ENCODE measurements at regions not wholly inside any gene's neighbourhood (a gene's known extent, or its start where the extent isn't known, plus 50 kb on each side); places are given as distances from the start of the nearest gene placed in this dataset.

DNA sequence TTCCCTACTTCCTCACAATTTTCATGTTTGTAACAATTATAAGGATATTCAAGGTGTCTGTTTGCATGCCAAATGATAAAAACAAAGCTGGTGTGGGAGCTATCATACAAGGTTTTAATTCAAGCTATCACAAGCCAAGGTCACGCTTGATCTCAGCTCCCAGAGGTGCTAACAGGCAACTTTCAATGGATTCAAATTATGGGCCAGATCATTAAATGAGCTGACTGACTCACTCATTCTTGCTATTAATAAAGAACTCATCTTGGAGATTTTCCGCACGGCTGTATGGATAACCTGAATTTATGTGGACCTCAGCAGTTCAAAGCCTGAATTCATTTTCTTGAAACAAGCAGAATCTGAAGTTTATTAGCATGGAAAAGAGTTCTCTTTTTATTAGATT, 267.3 kb upstream of the CDH6 start:
- H3K36me3 Mint-ChIP-seq = no peaks in the 10 kb centered on the region
- POLR2A ChIA-PET = no interaction called here
- no peak overlapping the region for H3K27ac Mint-ChIP-seq
- H3K27me3 Mint-ChIP-seq = no peaks in the 10 kb centered on the region
- no peaks in the 10 kb centered on the region for H3K9me3 Mint-ChIP-seq
- ATAC-seq (ENCODE audit: low read depth) (no peak), DNase-seq (no peak)
- no peak overlapping the region for H3K4me3 Mint-ChIP-seq
- no peaks in the 10 kb centered on the region for H3K4me1 Mint-ChIP-seq

DNA sequence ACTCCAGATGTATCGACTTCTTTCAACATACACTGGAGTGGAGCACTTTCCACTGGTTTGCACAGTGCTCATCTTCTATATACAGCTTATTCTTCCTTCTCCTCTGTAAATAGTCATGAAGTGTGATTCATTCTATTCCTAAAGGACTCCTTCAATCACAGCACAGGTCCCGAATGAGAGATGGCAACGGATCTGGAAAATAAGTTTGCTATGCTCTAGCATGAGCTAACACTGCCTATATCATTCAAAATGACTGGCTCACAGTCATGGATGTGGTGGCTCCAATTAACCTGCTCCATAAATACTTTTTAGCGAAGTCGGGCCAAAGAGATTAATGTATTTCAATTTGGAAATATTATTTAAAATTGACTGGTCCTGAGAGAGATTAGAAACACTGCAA, 272.1 kb upstream of the CDH6 start:
- Mint-ChIP-seq H3K27me3 (no peaks in the 10 kb centered on the region), H3K4me1 (no peaks in the 10 kb centered on the region), H3K4me3 (no peak overlapping the region), H3K9me3 (peaks cover 2% of the 10 kb centered on the region), H3K36me3 (no peaks in the 10 kb centered on the region), H3K27ac (no peak overlapping the region)
- POLR2A ChIA-PET = no interaction called here
- DNase-seq (no peak), ATAC-seq (ENCODE audit: low read depth) (no peak)

DNA sequence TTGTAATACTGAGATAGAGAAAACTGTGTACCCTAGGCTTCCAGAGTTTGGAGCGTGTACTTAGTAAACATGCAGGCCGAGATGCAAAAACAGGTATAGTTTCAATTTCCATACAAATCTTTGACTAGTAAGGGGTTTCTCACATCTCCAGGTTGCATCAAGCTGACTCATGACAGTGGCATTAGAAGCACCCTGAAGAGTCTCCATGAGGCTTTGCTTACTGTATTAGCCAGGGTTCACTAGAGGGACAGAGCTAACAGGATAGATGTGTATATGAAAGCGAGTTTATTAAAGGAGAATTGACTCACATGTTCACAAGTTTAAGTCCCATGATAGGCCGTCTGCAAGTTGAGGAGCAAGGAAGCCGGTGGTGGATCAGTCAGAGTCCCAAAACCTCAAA, 275.3 kb upstream of the CDH6 start:
- ATAC-seq (ENCODE audit: low read depth) = no peak
- Mint-ChIP-seq H3K4me3 (no peak overlapping the region), H3K27ac (no peak overlapping the region), H3K4me1 (no peaks in the 10 kb centered on the region), H3K36me3 (no peaks in the 10 kb centered on the region), H3K27me3 (no peaks in the 10 kb centered on the region), H3K9me3 (peaks cover 2% of the 10 kb centered on the region)
- POLR2A ChIA-PET = no interaction called here
- DNase-seq = no peak

DNA sequence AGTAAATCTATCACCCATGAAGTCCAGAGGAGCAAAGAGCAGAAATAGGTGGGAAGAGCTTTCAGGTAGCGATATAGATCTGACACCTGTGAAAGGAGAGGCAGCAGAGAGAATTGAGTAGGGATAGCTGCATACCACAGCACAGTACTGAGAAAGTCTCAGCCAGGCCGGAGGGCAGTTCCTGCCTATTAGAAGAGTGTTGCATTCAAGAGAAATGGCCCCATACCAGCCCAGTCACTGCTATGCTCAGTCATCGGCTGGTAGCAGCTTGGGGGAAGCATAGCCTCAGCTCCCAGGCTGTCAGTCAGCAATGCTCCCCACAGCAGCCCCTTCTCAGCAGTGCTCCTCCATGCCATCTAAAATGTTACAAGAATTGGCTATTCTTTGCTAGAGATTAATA, 285.1 kb upstream of the CDH6 start:
- H3K27me3 Mint-ChIP-seq = no peaks in the 10 kb centered on the region
- POLR2A ChIA-PET = no interaction called here
- DNase-seq (no peak), ATAC-seq (ENCODE audit: low read depth) (no peak)
- H3K4me1 Mint-ChIP-seq = no peaks in the 10 kb centered on the region
- no peak overlapping the region for H3K27ac Mint-ChIP-seq
- H3K9me3 Mint-ChIP-seq = peaks cover 1% of the 10 kb centered on the region
- H3K4me3 Mint-ChIP-seq = no peak overlapping the region
- no peaks in the 10 kb centered on the region for H3K36me3 Mint-ChIP-seq

DNA sequence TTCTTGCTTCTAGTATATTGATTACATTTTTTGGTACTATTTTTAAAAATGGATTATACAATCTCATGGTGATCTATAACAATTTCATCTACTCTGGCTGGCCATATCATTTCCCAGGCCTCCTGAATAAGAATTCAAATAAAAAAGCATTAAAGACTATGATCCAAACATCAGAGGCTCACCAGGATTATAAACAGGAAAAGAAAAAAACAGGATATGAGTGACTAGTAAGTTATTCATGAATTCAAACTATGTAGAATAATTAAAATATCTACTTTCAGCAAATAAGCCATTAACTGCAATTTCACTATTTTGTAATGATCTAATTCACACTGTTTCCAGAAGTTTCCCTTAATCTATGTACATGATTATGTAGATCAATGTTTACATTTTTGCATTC, 293.1 kb upstream of the CDH6 start:
- Mint-ChIP-seq H3K9me3 (no peaks in the 10 kb centered on the region), H3K27me3 (no peaks in the 10 kb centered on the region), H3K36me3 (no peaks in the 10 kb centered on the region), H3K4me1 (no peaks in the 10 kb centered on the region), H3K27ac (no peak overlapping the region), H3K4me3 (no peak overlapping the region)
- ATAC-seq (ENCODE audit: low read depth) (no peak), DNase-seq (no peak)
- POLR2A ChIA-PET = no interaction called here

DNA sequence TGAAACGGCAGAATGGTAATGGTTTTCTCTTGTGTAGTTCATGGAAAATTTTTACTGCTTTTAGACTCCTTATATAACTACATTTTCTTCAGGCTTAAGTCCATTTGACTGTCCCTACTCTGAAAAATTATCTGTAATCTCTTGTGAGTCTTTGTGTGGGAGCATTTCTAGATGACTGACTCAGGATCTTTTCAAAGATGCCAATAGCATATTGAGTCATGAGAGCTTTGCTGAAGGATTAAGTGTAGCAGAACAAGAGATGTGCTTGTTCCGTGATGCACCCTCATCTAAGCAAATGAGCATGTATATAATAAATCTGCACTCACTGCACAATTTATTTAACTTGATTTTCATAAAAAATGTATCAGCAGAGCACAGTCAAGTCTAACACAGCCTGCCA, 298.7 kb upstream of the CDH6 start:
- Mint-ChIP-seq H3K9me3 (no peaks in the 10 kb centered on the region), H3K27me3 (no peaks in the 10 kb centered on the region), H3K4me1 (no peaks in the 10 kb centered on the region), H3K27ac (no peak overlapping the region), H3K36me3 (no peaks in the 10 kb centered on the region), H3K4me3 (no peak overlapping the region)
- no peak for DNase-seq
- ATAC-seq (ENCODE audit: low read depth) = no peak
- POLR2A ChIA-PET = no interaction called here

DNA sequence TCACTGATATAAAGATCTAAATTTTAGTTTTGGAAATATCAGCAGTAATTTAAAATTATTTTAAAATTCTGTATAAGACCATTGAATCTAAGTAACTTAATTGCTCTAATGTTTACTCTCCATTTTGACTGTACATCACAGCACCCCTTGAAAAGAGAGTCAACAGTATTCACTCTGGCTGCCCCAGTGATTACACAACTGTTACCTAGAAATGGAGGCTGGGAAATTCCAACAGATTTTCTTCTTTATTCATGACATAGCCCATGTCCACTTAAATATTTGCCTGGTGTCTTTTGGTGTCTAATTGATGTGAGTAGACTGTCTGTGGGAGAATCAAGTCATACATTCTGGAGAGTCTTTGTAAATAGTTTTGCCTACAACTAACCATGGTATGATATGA, 301.8 kb upstream of the CDH6 start:
- H3K27me3 Mint-ChIP-seq = no peaks in the 10 kb centered on the region
- no peaks in the 10 kb centered on the region for H3K36me3 Mint-ChIP-seq
- no peaks in the 10 kb centered on the region for H3K4me1 Mint-ChIP-seq
- ATAC-seq (ENCODE audit: low read depth) (no peak), DNase-seq (no peak)
- no peak overlapping the region for H3K27ac Mint-ChIP-seq
- no peak overlapping the region for H3K4me3 Mint-ChIP-seq
- H3K9me3 Mint-ChIP-seq = no peaks in the 10 kb centered on the region
- POLR2A ChIA-PET = no interaction called here

DNA sequence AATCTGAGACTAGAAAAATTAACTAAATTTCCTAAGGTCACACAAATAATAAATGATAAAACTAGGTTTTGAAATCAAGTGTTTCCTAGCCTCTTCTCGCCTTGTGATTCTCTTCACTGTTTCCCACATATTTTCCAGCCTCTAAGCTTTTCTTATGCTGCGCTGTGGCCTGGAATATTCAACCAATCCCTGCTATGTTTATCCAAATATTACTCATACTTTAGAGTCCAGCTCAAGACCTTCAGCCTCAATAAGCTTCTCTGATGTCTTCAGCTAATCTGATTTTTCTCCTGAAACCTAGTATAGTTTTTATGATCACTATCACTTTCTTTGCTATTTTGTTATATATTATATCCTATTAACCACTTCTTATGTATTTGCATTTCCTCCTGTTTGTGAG, 303.1 kb upstream of the CDH6 start:
- ATAC-seq (ENCODE audit: low read depth) = no peak
- no peak overlapping the region for H3K27ac Mint-ChIP-seq
- no peaks in the 10 kb centered on the region for H3K4me1 Mint-ChIP-seq
- no peaks in the 10 kb centered on the region for H3K9me3 Mint-ChIP-seq
- no peaks in the 10 kb centered on the region for H3K27me3 Mint-ChIP-seq
- no peak for DNase-seq
- no peaks in the 10 kb centered on the region for H3K36me3 Mint-ChIP-seq
- no peak overlapping the region for H3K4me3 Mint-ChIP-seq
- POLR2A ChIA-PET = no interaction called here

DNA sequence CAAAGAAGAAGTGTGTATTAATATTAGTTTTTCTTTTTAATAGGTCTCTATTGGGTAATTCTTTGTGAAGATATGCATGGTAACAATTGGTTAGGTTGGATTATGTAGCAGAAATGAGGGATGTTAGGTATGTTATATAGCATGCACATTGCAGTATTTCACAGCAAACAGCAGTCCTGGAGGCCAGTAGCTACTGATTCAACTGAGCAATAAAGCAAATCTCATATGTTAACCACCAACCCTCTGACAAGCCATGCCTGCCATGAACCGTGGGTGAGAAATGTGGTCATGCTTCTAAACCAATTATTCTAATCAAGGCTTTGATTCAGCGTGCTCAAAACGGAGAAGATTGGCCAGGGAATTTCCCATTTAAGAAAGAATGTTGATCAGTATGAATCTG, 313.0 kb upstream of the CDH6 start:
- DNase-seq (no peak), ATAC-seq (ENCODE audit: low read depth) (no peak)
- H3K27ac Mint-ChIP-seq = no peak overlapping the region
- no peaks in the 10 kb centered on the region for H3K36me3 Mint-ChIP-seq
- POLR2A ChIA-PET = no interaction called here
- H3K27me3 Mint-ChIP-seq = no peaks in the 10 kb centered on the region
- no peak overlapping the region for H3K4me3 Mint-ChIP-seq
- H3K4me1 Mint-ChIP-seq = no peaks in the 10 kb centered on the region
- peaks cover 7% of the 10 kb centered on the region for H3K9me3 Mint-ChIP-seq

DNA sequence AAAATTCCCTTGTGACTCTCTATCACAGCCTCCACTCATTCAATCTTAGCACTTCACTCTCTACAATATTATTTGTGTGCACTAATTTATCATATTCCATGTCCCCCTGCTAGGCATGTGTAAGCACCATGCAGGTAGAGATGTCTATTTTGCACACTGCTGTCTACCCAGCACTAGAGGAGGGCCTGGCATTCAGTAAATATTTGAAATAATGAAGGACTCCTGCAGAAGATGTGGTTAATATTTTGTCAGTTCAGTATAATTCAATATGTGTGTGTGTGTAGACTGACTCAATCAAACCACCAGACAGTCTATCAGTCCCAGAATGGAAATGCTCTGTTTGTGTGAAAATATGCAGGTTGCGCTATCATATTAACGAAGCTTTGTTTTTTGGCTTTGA, 313.6 kb upstream of the CDH6 start:
- Mint-ChIP-seq H3K27me3 (no peaks in the 10 kb centered on the region), H3K36me3 (no peaks in the 10 kb centered on the region), H3K4me1 (no peaks in the 10 kb centered on the region), H3K4me3 (no peak overlapping the region), H3K9me3 (peaks cover 7% of the 10 kb centered on the region), H3K27ac (no peak overlapping the region)
- DNase-seq = no peak
- ATAC-seq (ENCODE audit: low read depth) = no peak
- POLR2A ChIA-PET = no interaction called here

DNA sequence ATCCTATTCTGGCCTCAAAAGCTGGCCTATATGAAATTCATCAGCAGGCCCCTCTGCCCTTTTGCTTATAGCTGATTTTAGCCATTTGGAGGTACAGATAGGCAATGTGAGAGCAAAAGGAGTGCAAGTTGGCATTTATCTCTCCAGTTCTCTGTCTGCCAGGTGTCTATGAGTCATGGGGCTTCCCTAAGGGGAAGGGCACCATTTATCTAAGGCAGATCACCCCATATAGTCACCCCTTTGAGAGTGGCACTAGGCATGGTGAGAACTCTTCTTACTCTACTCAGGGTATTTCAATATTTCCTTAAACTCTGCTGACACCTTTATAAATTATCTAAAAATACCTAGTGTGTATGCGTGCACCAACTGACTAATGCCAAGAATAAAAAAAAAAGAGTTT, 314.7 kb upstream of the CDH6 start:
- Mint-ChIP-seq H3K27me3 (no peaks in the 10 kb centered on the region), H3K4me3 (no peak overlapping the region), H3K9me3 (peaks cover 3% of the 10 kb centered on the region), H3K36me3 (no peaks in the 10 kb centered on the region), H3K27ac (no peak overlapping the region), H3K4me1 (no peaks in the 10 kb centered on the region)
- ATAC-seq (ENCODE audit: low read depth) = no peak
- POLR2A ChIA-PET = no interaction called here
- DNase-seq = no peak

DNA sequence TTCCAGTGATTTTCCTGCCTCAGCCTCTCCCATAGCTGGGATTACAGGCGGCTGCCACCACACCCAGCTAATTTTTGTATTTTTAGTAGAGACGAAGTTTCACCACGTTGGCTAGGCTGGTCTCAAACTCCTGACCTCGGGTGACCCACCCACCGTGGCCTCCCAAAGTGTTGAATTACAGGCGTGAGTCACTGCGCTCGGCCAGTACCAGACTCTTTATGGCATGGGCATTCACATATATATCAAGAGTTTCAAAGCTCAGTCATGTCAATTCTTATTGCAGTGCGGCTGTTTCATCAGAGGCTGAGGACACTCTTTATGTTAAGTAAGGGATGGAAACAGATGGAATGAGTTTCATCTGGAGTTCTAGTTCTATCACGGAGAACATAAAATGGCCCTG, 315.2 kb upstream of the CDH6 start:
- no peak overlapping the region for H3K4me3 Mint-ChIP-seq
- no peaks in the 10 kb centered on the region for H3K36me3 Mint-ChIP-seq
- peaks cover 3% of the 10 kb centered on the region for H3K9me3 Mint-ChIP-seq
- POLR2A ChIA-PET = no interaction called here
- H3K27me3 Mint-ChIP-seq = no peaks in the 10 kb centered on the region
- H3K4me1 Mint-ChIP-seq = no peaks in the 10 kb centered on the region
- DNase-seq (no peak), ATAC-seq (ENCODE audit: low read depth) (no peak)
- no peak overlapping the region for H3K27ac Mint-ChIP-seq

DNA sequence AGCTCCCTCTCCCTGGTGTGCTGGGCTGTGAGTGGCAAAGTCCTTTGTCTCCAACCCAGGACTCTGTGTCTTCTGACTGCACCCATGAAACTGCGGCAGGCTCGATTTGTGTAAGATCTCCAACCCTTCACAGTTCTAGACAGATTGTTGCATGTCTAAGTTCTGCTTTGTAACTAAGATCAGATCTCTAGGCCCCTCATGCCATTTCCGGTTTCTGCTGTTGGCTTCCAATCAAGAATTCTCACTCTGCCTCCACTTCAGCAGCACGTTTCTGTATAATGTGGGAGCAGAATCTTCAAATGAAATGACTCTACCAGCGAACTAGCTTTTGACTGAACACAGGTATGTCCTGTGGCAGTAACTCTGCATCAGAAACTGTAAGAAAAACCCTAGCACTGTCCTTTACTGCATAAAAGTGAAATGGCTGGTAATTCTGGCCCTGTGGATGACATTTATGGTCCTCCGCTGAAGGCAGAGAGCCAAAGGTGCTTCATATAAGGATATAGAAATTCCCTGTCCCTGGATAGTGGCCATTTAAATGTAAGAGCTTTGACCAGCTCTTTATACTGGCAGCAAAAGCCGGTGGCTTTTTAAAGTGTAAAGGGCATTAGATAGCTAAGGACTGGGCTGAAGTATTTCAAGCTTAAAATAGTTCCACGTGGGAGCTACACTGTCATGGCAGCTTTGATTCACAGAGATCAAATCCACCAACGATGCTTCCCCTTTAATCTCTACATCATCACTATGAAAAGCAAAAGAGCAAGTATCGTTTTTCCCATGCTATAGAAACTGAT, 319.0 kb upstream of the CDH6 start:
- no peak for ATAC-seq (ENCODE audit: low read depth)
- DNase-seq = no peak
- Mint-ChIP-seq H3K9me3 (peaks cover 3% of the 10 kb centered on the region), H3K27me3 (no peaks in the 10 kb centered on the region), H3K27ac (no peak overlapping the region), H3K4me3 (no peak overlapping the region), H3K36me3 (no peaks in the 10 kb centered on the region), H3K4me1 (no peaks in the 10 kb centered on the region)
- POLR2A ChIA-PET = no interaction called here

DNA sequence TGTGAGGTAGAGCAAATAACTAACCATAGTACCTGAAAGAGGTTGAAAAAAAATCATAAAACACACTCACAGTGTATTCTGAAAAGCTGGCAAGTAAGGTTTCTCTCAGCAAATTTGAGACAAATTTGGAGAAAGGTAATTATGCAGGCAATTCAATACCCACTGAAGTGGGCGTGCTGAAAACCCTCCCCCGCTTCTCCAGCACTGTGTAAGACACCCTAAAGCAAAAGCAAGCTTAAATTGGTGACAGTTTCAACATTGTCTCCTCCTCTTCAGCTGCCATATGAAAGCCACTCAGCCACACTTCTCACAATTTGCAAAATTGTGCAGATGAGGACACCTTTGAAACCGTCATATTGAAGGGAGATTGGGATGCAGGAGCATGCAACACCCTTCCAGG, 322.3 kb upstream of the CDH6 start:
- Mint-ChIP-seq H3K27me3 (no peaks in the 10 kb centered on the region), H3K36me3 (no peaks in the 10 kb centered on the region), H3K4me1 (no peaks in the 10 kb centered on the region), H3K9me3 (peaks cover 2% of the 10 kb centered on the region), H3K27ac (no peak overlapping the region), H3K4me3 (no peak overlapping the region)
- POLR2A ChIA-PET = no interaction called here
- ATAC-seq (ENCODE audit: low read depth) = no peak
- no peak for DNase-seq

DNA sequence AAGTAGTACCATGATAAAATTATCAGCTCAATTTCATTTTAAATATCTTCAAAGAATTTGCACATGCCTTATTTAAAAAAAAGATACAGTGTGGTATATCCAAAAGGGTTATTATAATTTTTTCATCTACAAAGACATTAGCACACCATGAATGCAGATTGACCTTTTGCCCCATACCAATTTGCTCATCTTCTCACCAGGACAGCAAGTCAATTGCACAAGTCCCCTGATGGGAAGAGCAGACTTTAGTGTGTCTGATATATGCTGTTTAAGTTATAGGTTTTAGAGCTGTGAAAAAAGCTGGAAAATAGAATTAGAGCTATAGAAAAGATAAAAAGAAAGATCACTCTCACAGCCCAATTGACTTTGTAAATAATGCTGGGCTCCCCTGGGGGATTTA, 325.8 kb upstream of the CDH6 start:
- DNase-seq = no peak
- Mint-ChIP-seq H3K4me3 (no peak overlapping the region), H3K36me3 (no peaks in the 10 kb centered on the region), H3K27me3 (no peaks in the 10 kb centered on the region), H3K4me1 (no peaks in the 10 kb centered on the region), H3K9me3 (peaks cover 4% of the 10 kb centered on the region), H3K27ac (no peak overlapping the region)
- POLR2A ChIA-PET = interaction anchor here (0.6 kb wide), 1 partner anchor 277 kb away, joined by 3 read pairs; no protein-coding TSS in a partner anchor
- no peak for ATAC-seq (ENCODE audit: low read depth)

All from activated naive CD8-positive, alpha-beta T cell treated with anti-CD3 and anti-CD28 coated beads, Interleukin-2, amount 10 ng/mL, durations not matched to agents 7 days and 5 days (primary cell).